ENCODE measurements at regions not wholly inside any gene's neighbourhood (a gene's known extent, or its start where the extent isn't known, plus 50 kb on each side); places are given as distances from the start of the nearest gene placed in this dataset.
"Not testable (repeated sequence)": the region's sequence is repeated elsewhere in the genome, so short reads cannot be mapped to it uniquely, and the experiment has no call there.

- no peak for DNase-seq (ENCODE audit: low read depth in 2 of 2)
Observed at GRCh38 chr13:18949489-18949761, 232.2 kb downstream of the TUBA3C start.

- DNase-seq (ENCODE audit: low read depth in 2 of 2), result no peak
Observed at GRCh38 chr13:18948664-18949488, 232.7 kb downstream of the TUBA3C start.

DNA sequence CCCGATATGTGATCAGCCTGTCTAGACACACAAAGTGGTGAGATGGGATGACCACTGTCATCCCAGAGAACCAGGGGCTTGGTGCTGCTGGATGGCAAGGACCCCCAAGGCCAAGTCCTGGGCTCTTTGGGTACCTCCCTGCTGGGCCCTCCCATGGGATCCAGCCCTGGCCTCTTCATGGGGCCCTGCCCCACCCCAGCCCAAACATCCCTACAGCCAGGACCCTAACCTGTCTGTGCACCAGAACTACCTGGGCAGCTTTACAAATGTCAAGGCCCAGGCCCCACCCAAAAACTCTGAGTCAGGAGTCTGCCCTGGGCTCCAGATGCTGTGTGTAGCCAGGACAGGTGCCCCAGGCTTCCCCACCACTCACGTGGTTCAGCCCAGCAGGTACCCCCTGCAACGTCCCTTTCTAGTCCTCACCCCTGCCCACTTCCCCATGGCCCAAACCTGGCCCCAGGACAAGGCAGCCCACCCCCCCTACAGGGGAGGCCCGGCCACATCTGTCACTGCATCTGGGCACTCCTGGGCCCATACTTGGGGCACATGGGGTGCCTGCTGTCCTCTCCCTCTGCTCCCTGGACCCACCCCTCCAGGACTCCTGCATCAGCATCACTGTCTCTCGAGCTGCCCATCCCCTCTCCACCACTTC, 233.5 kb downstream of the TUBA3C start:
- no peak for DNase-seq (ENCODE audit: low read depth in 2 of 2)

DNA sequence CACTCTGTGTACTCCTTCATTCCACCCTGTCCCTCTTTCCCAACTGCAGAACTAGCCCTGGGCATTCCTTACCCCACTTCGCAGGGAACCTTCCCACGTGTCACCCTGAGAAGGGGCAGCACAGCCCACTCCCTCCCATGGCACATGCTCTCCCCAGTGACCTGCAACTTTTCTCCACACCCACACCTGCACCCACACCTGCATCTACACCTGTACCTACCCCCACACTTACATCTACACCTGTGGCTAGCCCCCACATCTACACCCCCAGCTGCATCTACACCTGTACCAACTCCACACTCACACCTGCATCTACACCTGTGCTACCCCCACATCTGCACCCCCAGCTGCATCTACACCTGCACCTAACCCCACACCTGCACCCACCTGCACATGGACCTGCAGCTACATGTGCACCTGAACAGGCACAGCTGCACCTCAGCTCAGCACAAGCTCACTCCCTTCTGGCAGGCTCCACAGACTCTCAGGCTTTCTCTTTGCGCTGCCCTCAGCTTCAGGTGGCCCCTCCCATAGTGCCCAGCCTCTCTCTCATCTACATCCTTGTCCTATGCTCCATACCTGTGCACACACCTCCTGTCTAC, 234.1 kb downstream of the TUBA3C start:
- no peak for DNase-seq (ENCODE audit: low read depth in 2 of 2)

GRCh38 chr13:18946738-18947137, 234.9 kb downstream of the TUBA3C start:
- no peak for DNase-seq (ENCODE audit: low read depth in 2 of 2)

GRCh38 chr13:18944501-18945068, 237.0 kb downstream of the TUBA3C start:
- DNase-seq (ENCODE audit: low read depth in 2 of 2), result no peak

DNA sequence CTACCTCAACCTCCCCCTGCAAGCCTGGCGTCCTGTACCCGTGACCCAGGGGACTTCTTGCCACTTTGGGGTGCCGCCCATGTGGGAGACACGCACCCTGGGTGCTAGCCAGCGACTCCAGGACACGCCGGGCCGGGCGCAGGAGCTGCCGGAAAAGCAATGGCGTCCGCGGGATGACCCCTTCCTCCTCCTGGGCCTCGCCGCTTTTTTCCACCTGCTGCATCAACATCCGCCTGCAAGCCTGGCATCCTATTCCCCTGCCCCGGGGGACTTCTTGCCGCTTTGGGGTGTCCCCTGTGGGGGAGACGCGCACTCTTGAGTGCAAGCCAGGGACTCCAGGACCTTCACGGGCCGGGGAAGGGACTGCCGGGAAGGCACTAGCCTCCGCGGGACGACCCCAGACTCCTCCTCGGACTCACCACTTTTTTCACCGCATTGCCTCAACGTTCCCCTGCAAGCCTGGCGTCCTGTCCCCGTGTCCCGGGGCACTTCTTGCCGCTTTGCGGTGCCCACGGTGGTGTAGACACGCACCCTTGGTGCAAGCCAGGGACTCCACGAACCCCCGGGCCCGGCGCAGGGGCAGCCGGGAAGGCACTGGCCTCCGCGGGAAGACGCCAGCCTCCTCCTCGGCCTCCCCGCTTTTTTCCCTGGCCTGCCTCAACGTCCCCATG, 237.8 kb downstream of the TUBA3C start:
- DNase-seq (ENCODE audit: low read depth in 2 of 2), result no peak

- DNase-seq (ENCODE audit: low read depth in 2 of 2), result no peak
Observed at GRCh38 chr13:18943273-18943672, 238.4 kb downstream of the TUBA3C start.

DNA sequence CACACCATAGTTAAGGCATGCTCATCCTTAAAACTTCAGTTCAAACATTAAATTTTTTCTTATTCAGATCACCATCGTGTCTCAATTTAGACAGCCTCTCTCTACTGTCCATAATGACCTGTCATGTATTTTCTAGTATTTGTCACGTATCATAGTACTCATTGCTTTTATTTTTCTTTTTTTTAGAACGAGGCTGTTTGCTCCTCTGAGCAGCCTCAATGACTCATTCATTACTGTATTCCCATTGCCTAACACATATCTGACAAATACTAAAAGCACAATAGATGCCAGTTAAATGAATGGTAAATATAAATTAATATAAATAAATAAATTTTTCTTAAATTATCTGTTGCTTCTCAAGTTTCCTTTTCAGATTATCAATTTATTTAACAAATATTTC, 245.5 kb downstream of the TUBA3C start:
- DNase-seq (ENCODE audit: low read depth in 2 of 2), result no peak

DNA sequence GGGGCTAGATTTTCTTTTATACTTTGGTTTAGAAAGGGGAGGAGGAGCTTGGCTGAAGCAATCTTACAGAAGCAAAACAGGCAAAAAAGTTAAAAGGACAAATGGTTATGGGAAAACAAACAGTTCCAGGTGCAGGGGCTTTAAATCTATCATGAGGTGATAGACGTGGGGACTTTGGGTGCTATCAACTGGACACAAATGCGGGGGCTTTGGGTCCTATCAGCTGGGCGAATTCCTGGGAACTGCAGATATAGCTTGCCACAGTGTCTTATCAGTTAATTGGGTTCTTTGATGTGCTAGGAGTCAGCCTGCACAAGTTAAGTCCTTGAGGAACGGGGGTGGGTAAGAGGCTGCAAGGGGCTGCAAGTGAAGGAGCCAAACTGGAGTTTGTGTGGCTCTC, 260.6 kb downstream of the TUBA3C start:
- DNase-seq (ENCODE audit: low read depth in 2 of 2), result no peak

DNA sequence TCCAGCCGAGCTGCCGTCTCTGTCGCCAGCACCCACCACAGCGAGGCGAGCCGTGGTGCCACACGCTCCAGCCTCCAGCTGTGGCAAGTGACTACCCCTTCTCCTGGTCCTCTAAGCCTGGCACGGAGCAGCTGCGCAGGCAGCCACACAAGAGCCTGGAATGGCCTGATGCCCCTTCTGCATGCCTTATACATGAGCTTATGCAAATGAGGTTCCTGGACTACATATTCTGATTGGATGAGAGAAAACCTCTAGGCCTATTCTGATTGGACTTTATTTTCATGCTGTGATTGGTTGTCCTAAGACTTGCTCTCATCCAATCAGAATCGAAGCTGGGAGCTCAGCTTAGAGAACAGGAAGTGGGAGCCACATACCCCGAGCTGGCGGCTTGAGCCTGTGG, 276.5 kb downstream of the TUBA3C start:
- not testable (repeated sequence) for DNase-seq (ENCODE audit: low read depth in 2 of 2)

DNA sequence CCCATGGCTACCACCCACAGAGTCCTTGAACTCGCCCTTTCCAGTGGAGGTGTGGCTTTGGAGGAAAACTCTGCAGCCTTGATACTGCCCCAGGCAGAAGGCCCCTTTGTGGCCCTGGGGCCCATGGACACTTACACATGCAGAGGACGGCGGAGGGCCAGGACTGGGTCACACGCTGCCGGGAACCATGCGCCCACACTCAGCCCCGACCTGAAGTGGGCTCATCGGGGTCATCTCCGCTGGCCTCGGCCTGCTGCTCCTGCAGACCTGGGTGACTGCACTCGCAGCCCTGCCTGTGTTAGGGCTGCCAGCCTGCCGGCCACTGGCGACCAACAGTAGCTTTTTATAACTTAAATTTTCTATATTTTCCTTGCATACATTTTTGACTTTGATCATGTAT, 286.2 kb downstream of the TUBA3C start:
- DNase-seq (ENCODE audit: low read depth in 2 of 2), result not testable (repeated sequence)

DNA sequence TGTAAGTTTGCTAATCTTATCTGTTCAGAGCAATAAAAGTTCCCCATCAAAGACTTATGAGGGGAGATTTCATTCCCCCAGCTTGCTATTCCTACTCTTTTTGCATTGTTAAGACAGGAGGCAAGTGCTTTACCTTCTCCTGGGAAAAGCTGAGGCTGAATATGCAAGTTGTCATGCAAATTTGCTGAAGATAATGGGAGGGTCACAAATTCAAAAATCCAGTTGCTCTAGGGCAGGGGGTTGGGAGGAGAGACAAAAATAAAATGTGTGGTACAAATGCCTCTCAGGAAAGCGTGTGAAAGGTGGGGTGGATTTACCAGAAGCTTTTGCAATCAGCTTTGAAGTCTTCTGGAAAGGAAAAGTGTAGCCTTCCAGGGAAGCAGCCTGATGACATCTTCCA, 290.4 kb downstream of the TUBA3C start:
- not testable (repeated sequence) for DNase-seq (ENCODE audit: low read depth in 2 of 2)

- not testable (repeated sequence) for DNase-seq (ENCODE audit: low read depth in 2 of 2)
Observed at GRCh38 chr13:18874875-18875789, 306.5 kb downstream of the TUBA3C start.

GRCh38 chr13:18870557-18870956, 311.1 kb downstream of the TUBA3C start:
- DNase-seq (ENCODE audit: low read depth in 2 of 2), result not testable (repeated sequence)

DNA sequence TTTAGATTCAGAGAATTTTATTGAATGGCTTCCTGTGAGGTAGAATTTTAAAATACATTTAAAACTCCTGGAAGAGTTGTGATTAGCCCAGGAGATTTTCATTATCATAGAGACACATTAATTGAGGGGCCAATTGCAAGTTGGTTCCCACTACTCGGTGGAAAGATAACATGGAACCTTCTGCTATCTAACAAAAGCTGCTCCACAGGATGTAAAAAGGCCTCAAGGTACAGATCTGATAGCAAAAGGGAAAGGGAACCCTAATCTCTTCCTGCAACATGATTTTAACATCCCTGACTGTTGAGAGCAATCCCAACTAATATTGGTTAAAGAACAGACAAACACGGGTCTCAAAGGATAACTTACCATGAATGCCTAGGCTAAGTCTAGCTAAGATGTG, 312.3 kb downstream of the TUBA3C start:
- not testable (repeated sequence) for DNase-seq (ENCODE audit: low read depth in 2 of 2)

DNA sequence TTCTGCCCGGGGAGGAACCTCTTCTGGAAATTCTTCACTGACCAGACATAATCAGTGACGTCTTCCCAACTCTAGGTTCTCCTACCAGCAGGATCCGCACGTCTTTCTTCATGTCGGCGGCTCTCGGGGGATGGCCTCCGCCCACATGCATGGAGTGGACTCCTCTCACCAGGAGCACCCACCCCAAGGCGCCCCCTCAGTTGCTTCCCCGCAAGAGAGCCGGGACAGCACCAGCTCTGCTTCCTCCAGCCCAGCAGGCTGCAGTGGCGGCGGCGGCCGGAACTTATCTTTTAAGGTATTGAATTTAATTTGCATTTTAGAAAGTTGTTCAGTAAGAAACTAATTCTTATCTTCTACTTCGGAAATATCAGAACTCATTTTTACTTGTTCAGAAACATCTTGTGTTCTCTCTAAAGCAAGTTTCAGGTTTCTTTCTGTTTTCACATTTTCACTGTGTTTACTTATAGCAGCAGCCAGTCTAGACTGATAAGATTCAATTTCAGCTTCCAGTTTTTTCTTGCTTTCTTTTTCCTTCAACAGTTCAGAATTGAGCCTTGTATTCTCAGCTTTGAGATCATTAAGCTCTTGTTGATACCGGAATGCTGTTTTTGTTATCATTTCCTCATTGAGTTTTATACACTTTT, 343.5 kb downstream of the TUBA3C start:
- DNase-seq (ENCODE audit: low read depth in 2 of 2), result not testable (repeated sequence)

DNA sequence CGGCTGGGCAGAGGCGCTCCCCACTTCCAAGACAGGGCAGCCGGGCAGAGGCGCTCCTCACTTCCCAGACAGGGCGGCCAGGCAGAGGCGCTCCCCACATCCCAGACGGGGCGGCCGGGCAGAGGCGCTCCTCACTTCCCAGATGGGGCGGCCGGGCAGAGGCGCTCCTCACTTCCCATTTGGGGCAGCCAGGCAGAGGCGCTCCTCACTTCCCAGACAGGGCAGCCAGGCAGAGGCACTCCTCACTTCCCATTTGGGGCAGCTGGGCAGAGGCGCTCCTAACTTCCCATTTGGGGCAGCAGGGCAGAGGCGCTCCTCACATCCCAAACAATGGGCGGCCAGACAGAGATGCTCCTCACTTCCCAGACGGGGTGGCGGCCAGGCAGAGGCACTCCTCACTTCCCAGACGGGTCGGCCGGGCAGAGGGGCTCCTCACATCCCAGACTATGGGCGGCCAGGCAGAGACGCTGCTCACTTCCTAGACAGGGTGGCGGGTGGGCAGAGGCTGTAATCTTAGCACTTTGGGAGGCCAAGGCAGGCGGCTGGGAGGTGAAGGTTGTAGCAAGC, 344.4 kb downstream of the TUBA3C start:
- not testable (repeated sequence) for DNase-seq (ENCODE audit: low read depth in 2 of 2)

GRCh38 chr13:18836371-18837178, 345.0 kb downstream of the TUBA3C start:
- not testable (repeated sequence) for DNase-seq (ENCODE audit: low read depth in 2 of 2)

Measured in stimulated activated CD4-positive, alpha-beta T cell treated with anti-CD3 and anti-CD28 coated beads, Interleukin-1b, Interleukin-23, amount 100 ng/mL, for 4 hours (primary cell).